ENCODE measurements at regions not wholly inside any gene's neighbourhood (a gene's known extent, or its start where the extent isn't known, plus 50 kb on each side); places are given as distances from the start of the nearest gene placed in this dataset.

GRCh38 chr4:86451560-86452330 is 91.9 kb upstream of the MAPK10 start:
- no peak for TF ChIP-seq CTCF (IDR thresholded peaks at IDR 0.05)
- no peak for TF ChIP-seq POLR2AphosphoS5 (IDR thresholded peaks at IDR 0.05; ENCODE audit: insufficient read depth in 1 of 2, low read depth in 1 of 2)
- no peak for TF ChIP-seq POLR2A (IDR thresholded peaks at IDR 0.05)

Data from vagina (tissue), 2 donors.